ENCODE measurements at regions not wholly inside any gene's neighbourhood (a gene's known extent, or its start where the extent isn't known, plus 50 kb on each side); places are given as distances from the start of the nearest gene placed in this dataset.

DNA sequence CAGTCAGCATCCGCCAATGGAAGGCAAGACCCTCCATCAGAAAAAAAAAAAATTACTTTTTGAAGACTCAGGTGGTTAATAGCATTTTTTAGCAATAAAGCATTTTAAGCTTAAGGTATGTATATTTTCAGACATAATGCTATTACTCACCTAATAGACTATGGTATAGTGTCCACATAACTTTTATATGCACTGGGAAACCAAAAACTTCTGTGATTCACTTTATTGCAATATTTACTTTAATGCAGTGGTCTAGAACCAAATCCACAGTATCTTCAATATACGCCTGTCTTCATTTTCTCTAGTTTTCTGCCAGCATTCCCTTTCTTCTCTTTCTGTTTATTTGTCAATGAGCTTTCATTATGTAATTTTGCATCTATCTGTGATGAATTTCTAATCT lies 418.1 kb downstream of the SLITRK6 start:
- intact Hi-C loops (cut with DNase I), result no loop called here
- Histone ChIP-seq H3K27me3 (ENCODE audit: insufficient read depth in 3 of 3, low read length in 2 of 3) (no peaks in the 10 kb centered on the region), H3K27ac (no peak overlapping the region), H3K4me3 (no peak overlapping the region), H3K9me3 (no peaks in the 10 kb centered on the region), H3K4me1 (no peaks in the 10 kb centered on the region), H3K36me3 (ENCODE audit: insufficient read depth in 1 of 2, low read depth in 1 of 2) (no peaks in the 10 kb centered on the region)
- no peak for ATAC-seq
- TF ChIP-seq, protein P1, sequence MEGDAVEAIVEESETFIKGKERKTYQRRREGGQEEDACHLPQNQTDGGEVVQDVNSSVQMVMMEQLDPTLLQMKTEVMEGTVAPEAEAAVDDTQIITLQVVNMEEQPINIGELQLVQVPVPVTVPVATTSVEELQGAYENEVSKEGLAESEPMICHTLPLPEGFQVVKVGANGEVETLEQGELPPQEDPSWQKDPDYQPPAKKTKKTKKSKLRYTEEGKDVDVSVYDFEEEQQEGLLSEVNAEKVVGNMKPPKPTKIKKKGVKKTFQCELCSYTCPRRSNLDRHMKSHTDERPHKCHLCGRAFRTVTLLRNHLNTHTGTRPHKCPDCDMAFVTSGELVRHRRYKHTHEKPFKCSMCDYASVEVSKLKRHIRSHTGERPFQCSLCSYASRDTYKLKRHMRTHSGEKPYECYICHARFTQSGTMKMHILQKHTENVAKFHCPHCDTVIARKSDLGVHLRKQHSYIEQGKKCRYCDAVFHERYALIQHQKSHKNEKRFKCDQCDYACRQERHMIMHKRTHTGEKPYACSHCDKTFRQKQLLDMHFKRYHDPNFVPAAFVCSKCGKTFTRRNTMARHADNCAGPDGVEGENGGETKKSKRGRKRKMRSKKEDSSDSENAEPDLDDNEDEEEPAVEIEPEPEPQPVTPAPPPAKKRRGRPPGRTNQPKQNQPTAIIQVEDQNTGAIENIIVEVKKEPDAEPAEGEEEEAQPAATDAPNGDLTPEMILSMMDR (IDR thresholded peaks at IDR 0.05), result no peak
- 89 to 97% (median 94%) methylated on average over 2 of the region's 2 CpGs for WGBS, 3 donors
- DNase-seq, result no peak

DNA sequence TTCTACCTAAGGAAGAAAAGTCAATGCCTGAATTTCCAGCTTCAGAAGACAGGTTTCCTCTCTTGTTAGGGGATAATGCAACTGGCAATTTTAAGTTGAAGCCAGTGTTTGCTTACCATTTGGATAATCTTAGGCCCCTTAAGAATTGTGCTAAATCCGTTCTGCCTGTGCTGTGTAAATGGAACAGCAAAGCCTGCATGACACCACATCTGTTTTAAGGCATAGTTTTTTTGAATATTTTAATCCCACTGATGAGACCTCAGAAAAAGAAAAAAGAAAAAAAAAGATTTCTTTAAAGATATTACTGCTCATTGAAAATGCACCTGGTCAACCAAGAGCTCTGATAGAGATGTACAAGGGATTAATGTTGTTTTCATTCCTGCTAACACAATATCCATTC lies 419.2 kb downstream of the SLITRK6 start:
- H3K4me3 ChIP-seq, result no peak overlapping the region
- 26 to 39% (median 28%) methylated on average over 1 of the region's 1 CpG for WGBS, 3 donors
- intact Hi-C loops (cut with DNase I), result no loop called here

DNA sequence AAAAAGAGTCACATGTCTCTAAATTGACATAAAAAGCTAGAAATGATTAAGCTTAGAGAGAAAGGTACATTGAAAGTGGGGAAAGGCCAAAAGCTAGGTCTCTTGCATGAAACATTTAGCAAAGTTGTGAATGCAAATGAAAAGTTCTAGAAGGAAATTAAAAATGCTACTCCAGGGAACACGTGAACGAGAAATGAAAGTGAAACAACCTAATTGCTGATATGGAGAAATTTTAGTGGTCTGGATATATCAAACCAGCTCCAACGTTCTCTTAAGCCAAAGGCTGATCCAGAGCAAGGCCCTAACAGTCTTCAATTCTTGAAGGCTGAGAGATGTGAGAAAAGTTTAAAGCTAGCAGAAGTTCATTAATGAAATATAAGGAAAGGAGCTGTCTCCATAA lies 419.8 kb downstream of the SLITRK6 start:
- H3K36me3 ChIP-seq (ENCODE audit: insufficient read depth in 1 of 2, low read depth in 1 of 2), result no peaks in the 10 kb centered on the region
- no peaks in the 10 kb centered on the region for H3K4me1 ChIP-seq
- 46 to 62% (median 53%) methylated on average over 3 of the region's 3 CpGs for WGBS, 3 donors
- no peak for DNase-seq
- H3K4me3 ChIP-seq, result no peak overlapping the region
- H3K9me3 ChIP-seq, result no peaks in the 10 kb centered on the region
- TF ChIP-seq, protein P1 (IDR thresholded peaks at IDR 0.05), result no peak
- no peak for ATAC-seq
- intact Hi-C loops (cut with DNase I), result no loop called here
- no peaks in the 10 kb centered on the region for H3K27me3 ChIP-seq (ENCODE audit: insufficient read depth in 3 of 3, low read length in 2 of 3)
- H3K27ac ChIP-seq, result no peak overlapping the region

More for the DNA sequence above, 419.2 kb downstream of the SLITRK6 start:
- Histone ChIP-seq H3K9me3 (no peaks in the 10 kb centered on the region), H3K36me3 (ENCODE audit: insufficient read depth in 1 of 2, low read depth in 1 of 2) (no peaks in the 10 kb centered on the region), H3K27ac (no peak overlapping the region), H3K4me1 (no peaks in the 10 kb centered on the region), H3K27me3 (ENCODE audit: insufficient read depth in 3 of 3, low read length in 2 of 3) (no peaks in the 10 kb centered on the region)
- TF ChIP-seq, protein P1 (IDR thresholded peaks at IDR 0.05), result no peak
- no peak for ATAC-seq
- no peak for DNase-seq

DNA sequence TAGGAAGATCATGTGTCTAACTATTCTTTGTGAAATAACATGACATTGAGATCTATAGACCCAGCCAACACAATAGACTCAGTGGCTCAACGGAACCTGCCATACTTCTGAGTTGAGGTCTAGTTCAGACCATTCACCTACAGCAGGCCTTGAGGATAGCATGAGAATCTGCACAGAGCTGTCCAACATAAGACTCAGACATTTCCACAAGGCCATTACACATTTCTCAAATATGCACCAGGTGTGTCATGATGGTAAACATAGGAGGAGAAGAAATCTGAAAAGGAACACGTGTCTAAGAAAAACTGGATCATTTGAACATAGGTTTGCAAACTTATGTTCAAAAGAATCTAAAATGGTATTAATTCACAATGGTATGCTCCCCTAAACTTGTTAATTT lies 421.4 kb downstream of the SLITRK6 start:
- H3K4me1 ChIP-seq, result no peaks in the 10 kb centered on the region
- intact Hi-C loops (cut with DNase I), result no loop called here
- TF ChIP-seq, protein P1 (IDR thresholded peaks at IDR 0.05), result no peak
- ATAC-seq, result no peak
- H3K27me3 ChIP-seq (ENCODE audit: insufficient read depth in 3 of 3, low read length in 2 of 3), result no peaks in the 10 kb centered on the region
- H3K9me3 ChIP-seq, result no peaks in the 10 kb centered on the region
- no peak overlapping the region for H3K4me3 ChIP-seq
- H3K27ac ChIP-seq, result no peak overlapping the region
- 75 to 83% (median 76%) methylated on average over 2 of the region's 2 CpGs for WGBS, 3 donors
- no peak for DNase-seq
- no peaks in the 10 kb centered on the region for H3K36me3 ChIP-seq (ENCODE audit: insufficient read depth in 1 of 2, low read depth in 1 of 2)

DNA sequence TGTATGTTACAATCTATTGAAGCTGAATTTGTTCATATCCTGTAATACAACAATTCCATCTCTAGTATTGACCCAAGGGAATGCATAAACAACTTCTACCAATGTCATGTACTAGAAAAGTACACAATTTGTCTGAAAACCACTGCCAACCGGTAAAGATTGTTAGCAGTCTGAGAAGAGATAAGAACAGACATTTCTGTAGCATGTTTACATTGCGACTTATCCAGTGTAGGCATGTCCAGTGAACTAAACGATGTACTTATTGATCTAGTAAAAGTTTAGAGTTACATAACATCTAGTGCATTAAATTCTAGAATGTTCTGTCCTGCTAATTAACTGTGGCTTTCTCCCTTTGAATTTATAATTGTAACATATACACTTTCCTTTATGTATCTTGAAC lies 425.9 kb downstream of the SLITRK6 start:
- no peak overlapping the region for H3K27ac ChIP-seq
- no peak overlapping the region for H3K4me3 ChIP-seq

More for the DNA sequence above, 425.9 kb downstream of the SLITRK6 start:
- Histone ChIP-seq H3K9me3 (no peaks in the 10 kb centered on the region), H3K27me3 (ENCODE audit: insufficient read depth in 3 of 3, low read length in 2 of 3) (no peaks in the 10 kb centered on the region), H3K36me3 (ENCODE audit: insufficient read depth in 1 of 2, low read depth in 1 of 2) (no peaks in the 10 kb centered on the region), H3K4me1 (no peaks in the 10 kb centered on the region)
- WGBS, 3 donors, result 75 to 81% (median 76%) methylated on average over 3 of the region's 3 CpGs
- TF ChIP-seq, protein P1 (IDR thresholded peaks at IDR 0.05), result no peak
- intact Hi-C loops (cut with DNase I), result no loop called here
- ATAC-seq (no peak), DNase-seq (no peak)
